HUES64 (cell line): ENCODE measurements at regions not wholly inside any gene's neighbourhood (a gene's known extent, or its start where the extent isn't known, plus 50 kb on each side); places are given as distances from the start of the nearest gene placed in this dataset.
"Not testable (repeated sequence)": the region's sequence is repeated elsewhere in the genome, so short reads cannot be mapped to it uniquely, and the experiment has no call there.

Source experiments
- H3K27ac ChIP-seq: 2 replicates; pipeline ENCODE4 v1.7.0; 2013; ENCODE audit warnings: low read depth, low read length, inconsistent platforms
- H3K27me3 ChIP-seq: 2 replicates; pipeline ENCODE4 v1.6.1; 2013; ENCODE audit warnings: mild to moderate bottlenecking, low read length; ENCODE audit not compliant: insufficient read depth
- H3K36me3 ChIP-seq: 2 replicates; pipeline ENCODE4 v1.6.1; 2013; ENCODE audit warnings: mild to moderate bottlenecking, low read length; ENCODE audit not compliant: insufficient read depth
- H3K4me1 ChIP-seq: 2 replicates; pipeline ENCODE4 v1.6.1; 2013; ENCODE audit warnings: mild to moderate bottlenecking, low read length, moderate library complexity; ENCODE audit not compliant: insufficient read depth
- H3K4me3 ChIP-seq: 2 replicates; pipeline ENCODE4 v1.5.1; 2013; ENCODE audit warnings: mild to moderate bottlenecking, low read length, moderate library complexity
- H3K9ac ChIP-seq: 2 replicates; pipeline ENCODE4 v1.6.1; 2013; ENCODE audit warnings: mild to moderate bottlenecking, low read depth, low read length
- H3K9me3 ChIP-seq: 2 replicates; pipeline ENCODE4 v1.6.1; 2013; ENCODE audit warnings: low read depth, low read length; ENCODE audit not compliant: insufficient read depth
- WGBS: fragments of 150-250, 120-280 bp; methylation state at CpG from one replicate; pipeline ENCODE4 v1.1.7; 2013; ENCODE audit warnings: missing lambda C conversion rate; 5-methylcytosine and 5-hydroxymethylcytosine counted together

DNA sequence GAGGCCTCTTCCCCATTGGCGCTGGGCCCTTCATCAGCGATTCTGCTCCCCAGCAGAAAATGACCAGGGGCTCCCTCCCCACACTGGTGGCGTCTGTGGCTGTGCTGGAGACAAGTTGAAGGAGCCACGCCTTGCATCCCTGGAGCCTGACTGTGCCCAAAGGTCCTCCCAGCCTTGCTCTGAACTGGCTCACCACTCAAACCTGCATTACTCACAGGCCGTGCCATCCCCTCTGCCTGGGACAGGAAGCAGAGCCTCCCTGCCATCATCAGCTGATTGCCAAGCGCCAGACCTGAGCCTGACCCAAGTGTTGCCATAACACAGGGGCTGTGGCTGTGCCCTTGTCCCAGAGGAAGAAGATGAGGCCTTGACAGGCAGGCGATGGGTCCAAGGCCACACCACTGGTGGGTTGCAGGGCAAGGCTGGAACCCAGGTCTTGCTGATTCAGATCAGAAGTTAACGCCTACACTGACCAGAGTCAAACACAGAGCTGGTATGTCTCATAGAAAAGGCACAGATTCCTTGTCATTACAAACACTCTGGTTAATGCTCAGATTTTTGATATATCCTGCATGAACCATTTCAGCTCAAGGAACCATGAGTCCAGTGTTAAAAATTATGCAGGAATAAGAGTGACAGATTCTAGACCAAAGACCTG lies 151.1 kb downstream of the BCL2L11 start:
- WGBS, result 95% methylated on average over 4 of the region's 8 CpGs
- H3K4me3 ChIP-seq, H3K27ac ChIP-seq, H3K36me3 ChIP-seq, H3K9me3 ChIP-seq, H3K9ac ChIP-seq, H3K4me1 ChIP-seq, H3K27me3 ChIP-seq: not testable (repeated sequence)

DNA sequence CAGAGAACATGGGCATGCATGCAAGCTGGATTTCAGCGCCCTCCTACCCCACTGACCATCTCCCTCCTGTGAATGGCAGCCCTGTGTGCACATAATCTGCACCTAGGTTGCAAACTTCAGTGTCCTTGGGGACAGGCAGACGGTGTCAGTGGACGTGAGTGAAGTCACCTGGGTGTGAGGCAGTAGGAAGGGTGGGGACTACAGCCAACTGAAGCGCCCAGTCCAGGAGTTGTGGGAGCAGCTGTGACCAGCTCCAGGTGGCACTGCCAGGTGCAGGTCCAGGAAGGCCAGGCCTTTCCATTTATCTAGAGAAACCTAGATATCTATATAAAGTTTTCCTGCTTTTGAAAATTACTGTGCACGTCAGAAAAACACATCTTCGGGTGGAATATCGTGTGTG lies 152.3 kb downstream of the BCL2L11 start:
- H3K4me3 ChIP-seq, H3K9ac ChIP-seq, H3K4me1 ChIP-seq, H3K9me3 ChIP-seq, H3K36me3 ChIP-seq, H3K27me3 ChIP-seq, H3K27ac ChIP-seq: not testable (repeated sequence)
- 91% methylated on average over 3 of the region's 7 CpGs for WGBS

DNA sequence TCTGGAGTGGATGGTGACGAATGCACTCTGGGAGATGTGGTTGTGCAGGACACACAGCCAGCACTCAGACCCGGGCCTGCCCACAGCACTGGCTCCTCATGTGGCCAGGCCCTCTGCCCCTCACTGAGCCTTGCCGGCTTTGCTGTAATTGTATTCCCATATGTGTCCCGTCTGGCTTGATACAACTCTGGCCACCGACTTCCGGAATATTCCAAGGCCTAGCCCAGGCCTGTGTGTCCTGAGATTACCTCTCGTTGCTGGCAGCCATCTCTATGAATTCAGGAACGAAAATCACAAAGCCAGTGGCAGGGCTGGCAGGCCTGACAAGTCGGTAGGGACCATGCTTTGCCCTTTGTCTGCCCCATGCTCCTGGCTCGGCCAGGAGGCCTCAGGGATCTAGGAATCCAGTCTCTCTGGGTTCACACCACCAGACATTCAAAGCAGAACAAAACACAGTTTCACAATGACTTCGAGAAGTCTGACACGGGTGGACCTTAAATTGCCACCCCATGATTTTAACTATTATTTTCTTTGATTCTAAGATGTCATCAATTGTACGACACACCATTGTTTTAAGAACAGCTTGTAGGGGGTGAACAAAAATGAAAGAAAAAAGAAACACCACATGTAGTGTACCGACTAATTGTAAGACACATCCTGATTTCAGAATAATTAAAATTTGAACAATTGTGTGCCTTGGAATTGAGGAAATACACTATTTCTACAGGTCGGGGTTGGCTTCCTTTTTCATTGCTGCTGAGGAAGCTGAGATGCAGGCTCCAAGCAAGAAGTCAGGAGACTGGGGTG lies 154.5 kb downstream of the BCL2L11 start:
- not testable (repeated sequence) for H3K4me3 ChIP-seq, H3K4me1 ChIP-seq, H3K9ac ChIP-seq, H3K27ac ChIP-seq, H3K36me3 ChIP-seq, H3K9me3 ChIP-seq, H3K27me3 ChIP-seq
- 89% methylated on average over 11 of the region's 15 CpGs for WGBS

GRCh38 chr2:111275854-111276171 lies 155.1 kb downstream of the BCL2L11 start:
- not testable (repeated sequence) for H3K9ac ChIP-seq, H3K4me1 ChIP-seq, H3K27me3 ChIP-seq, H3K4me3 ChIP-seq, H3K36me3 ChIP-seq, H3K9me3 ChIP-seq, H3K27ac ChIP-seq
- WGBS, result 100% methylated on average over 1 of the region's 3 CpGs

DNA sequence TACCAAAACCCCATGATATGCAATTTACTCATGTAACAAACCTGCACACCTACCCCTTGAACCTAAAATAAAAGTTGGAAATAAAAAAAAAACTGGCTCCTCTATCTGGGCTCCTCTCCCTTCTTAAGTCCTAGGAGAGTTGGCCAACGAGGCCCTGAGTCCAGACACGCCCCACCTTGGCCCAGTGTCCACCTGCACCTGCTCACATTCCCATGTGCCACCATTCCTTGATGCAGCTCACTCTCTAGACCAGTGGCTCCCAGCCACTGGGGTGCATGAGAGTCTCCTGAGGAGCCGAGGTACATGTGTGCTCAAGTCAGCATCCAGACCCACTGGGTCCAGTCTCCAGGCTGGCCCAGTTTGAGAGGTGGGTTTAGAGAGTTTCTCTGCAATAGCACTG lies 157.4 kb downstream of the BCL2L11 start:
- H3K36me3 ChIP-seq, H3K4me3 ChIP-seq, H3K9ac ChIP-seq, H3K27me3 ChIP-seq, H3K27ac ChIP-seq, H3K9me3 ChIP-seq, H3K4me1 ChIP-seq: not testable (repeated sequence)
- WGBS, result 96% methylated on average over 2 of the region's 3 CpGs

DNA sequence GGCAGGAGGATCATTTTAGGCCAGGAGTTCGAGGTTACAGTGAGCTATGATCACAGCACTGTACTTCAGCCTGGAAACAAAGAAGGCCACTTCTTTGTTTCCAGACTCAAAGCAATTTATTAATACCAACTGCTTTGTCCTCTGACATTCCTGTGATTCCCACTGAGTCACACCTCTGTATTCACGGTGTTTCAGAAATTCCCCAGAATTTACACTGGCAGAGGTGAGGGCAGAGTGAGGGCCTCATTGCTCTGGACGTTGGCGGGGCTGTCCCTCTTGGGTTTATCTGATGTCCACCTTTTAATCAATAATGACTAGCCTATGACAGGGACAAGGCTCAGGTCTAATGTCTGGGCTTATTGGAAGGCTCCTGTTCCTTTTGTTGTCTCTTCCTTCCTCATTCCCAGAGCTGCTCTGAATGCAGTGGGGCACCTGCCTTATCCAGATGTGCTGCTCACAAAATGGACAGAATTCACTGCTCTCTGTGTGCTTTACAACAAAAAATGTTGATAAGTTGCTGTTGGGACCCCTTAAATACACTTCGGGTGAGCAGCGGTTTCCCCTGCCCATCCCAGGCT lies 160.1 kb downstream of the BCL2L11 start:
- H3K9me3 ChIP-seq, H3K4me3 ChIP-seq, H3K4me1 ChIP-seq, H3K9ac ChIP-seq, H3K36me3 ChIP-seq, H3K27ac ChIP-seq, H3K27me3 ChIP-seq: not testable (repeated sequence)
- 100% methylated on average over 2 of the region's 6 CpGs for WGBS

GRCh38 chr2:111282162-111282561 lies 161.4 kb downstream of the BCL2L11 start:
- not testable (repeated sequence) for H3K4me1 ChIP-seq, H3K9ac ChIP-seq, H3K9me3 ChIP-seq, H3K4me3 ChIP-seq, H3K27ac ChIP-seq, H3K27me3 ChIP-seq, H3K36me3 ChIP-seq
- WGBS, result no CpG with 5 or more reads among the region's 5 CpGs

- H3K9ac ChIP-seq, H3K4me1 ChIP-seq, H3K27ac ChIP-seq, H3K4me3 ChIP-seq, H3K36me3 ChIP-seq, H3K9me3 ChIP-seq, H3K27me3 ChIP-seq: not testable (repeated sequence)
- WGBS, result 75% methylated on average over 6 of the region's 9 CpGs
These were observed 167.2 kb downstream of the BCL2L11 start for GRCh38 chr2:111287646-111288568.

GRCh38 chr2:111290370-111290769 lies 169.7 kb downstream of the BCL2L11 start:
- not testable (repeated sequence) for H3K4me3 ChIP-seq, H3K36me3 ChIP-seq, H3K27me3 ChIP-seq, H3K9me3 ChIP-seq, H3K4me1 ChIP-seq, H3K9ac ChIP-seq, H3K27ac ChIP-seq
- 96% methylated on average over 9 of the region's 11 CpGs for WGBS

GRCh38 chr2:111291566-111291965 lies 170.9 kb downstream of the BCL2L11 start:
- H3K27ac ChIP-seq, H3K4me3 ChIP-seq, H3K4me1 ChIP-seq, H3K36me3 ChIP-seq, H3K9me3 ChIP-seq, H3K27me3 ChIP-seq, H3K9ac ChIP-seq: not testable (repeated sequence)
- WGBS, result 46% methylated on average over 2 of the region's 6 CpGs

DNA sequence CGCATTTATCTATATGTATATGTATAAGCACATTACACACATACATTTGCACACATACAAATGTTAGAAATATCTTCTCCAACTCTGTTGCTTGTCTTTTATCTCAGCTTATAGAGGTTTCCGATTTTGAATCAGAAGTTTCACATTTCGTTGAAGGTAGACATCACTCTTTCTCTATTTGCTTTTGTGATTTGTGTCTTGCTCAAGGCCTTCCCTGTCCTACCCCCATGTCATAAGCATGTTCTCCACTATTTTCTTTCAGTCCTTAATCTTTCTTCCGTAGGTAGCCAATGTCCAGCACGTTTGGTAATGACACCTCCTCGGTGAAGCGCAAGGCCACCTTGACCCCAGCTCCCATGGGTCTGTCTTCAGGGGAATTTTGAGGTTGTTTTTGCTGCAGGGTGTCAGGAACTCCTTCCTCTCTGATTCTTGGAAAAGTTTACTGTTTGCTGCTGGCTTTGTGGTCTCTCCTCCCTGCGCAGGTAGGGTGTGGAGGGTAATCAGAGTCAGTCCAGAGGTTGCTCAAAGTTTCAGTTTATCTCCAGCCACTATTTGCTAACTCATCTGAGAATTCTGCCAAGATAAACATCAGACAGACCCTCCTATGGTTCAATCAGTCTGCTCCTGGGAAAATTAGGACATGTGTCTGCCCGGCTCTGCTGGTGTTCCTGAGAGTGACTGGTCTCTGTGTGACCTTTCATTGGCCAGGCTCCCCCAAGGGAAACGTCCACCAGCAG lies 171.7 kb downstream of the BCL2L11 start:
- H3K4me3 ChIP-seq, H3K36me3 ChIP-seq, H3K9ac ChIP-seq, H3K27me3 ChIP-seq, H3K9me3 ChIP-seq, H3K27ac ChIP-seq, H3K4me1 ChIP-seq: not testable (repeated sequence)
- 100% methylated on average over 1 of the region's 10 CpGs for WGBS
